ENCODE measurements at regions not wholly inside any gene's neighbourhood (a gene's known extent, or its start where the extent isn't known, plus 50 kb on each side); places are given as distances from the start of the nearest gene placed in this dataset.
A peak's percentile ranks its signal among the peaks of the same experiment; 100 is the strongest.
"Not testable (repeated sequence)": the region's sequence is repeated elsewhere in the genome, so short reads cannot be mapped to it uniquely, and the experiment has no call there.

DNA sequence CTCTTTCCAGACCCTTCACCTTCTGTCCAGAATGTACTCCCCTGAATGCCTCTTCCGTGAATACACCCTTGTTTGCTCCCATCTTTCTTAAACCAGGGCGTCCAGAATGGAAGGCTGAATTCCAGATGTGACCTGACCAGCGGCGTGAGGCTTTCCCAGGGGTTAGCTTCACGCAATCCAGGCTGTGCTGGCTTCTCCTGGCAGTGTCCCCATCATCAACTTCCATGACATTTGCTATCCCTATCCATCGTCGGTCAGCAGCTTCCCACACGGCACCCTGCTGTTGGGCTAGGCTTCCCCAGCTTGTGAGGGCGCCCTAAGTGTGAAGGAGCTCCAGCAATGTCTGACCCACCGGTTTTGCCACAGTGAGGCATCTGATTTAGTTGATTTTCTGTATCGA is 339.8 kb upstream of the TNRC6C start:
- DNase-seq (ENCODE audit: low read depth in 2 of 2), result no peak

- DNase-seq (ENCODE audit: low read depth in 2 of 2), result no peak
These were observed 339.2 kb upstream of the TNRC6C start for GRCh38 chr17:77619326-77619725.

DNA sequence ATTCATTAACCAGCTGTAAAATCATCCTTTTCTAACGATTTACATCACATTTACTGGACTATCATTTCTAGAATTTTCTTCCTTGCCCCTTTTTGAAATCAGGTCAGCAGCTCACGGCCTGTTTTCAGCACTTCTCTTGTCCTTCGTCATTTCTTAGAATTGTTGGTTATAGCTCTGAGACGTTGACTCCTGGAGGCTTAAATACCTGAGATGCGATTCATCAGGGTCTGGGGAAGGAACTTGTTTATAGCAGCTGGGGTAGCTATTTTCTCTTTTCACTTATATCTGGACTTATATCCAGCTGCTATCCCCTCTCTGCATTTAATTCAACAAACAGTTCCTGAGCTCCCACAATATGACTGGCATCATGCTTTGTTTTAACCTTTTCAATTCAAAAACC is 338.7 kb upstream of the TNRC6C start:
- peak in 1 of 2 experiments; percentile 32 for DNase-seq (ENCODE audit: low read depth in 2 of 2)

- DNase-seq (ENCODE audit: low read depth in 2 of 2), result no peak
These were observed 338.2 kb upstream of the TNRC6C start for GRCh38 chr17:77620282-77620681.

- DNase-seq (ENCODE audit: low read depth in 2 of 2), result not testable (repeated sequence)
These were observed 336.4 kb upstream of the TNRC6C start for GRCh38 chr17:77622084-77622483.

GRCh38 chr17:77622647-77623046 is 335.9 kb upstream of the TNRC6C start:
- DNase-seq (ENCODE audit: low read depth in 2 of 2), result no peak

DNA sequence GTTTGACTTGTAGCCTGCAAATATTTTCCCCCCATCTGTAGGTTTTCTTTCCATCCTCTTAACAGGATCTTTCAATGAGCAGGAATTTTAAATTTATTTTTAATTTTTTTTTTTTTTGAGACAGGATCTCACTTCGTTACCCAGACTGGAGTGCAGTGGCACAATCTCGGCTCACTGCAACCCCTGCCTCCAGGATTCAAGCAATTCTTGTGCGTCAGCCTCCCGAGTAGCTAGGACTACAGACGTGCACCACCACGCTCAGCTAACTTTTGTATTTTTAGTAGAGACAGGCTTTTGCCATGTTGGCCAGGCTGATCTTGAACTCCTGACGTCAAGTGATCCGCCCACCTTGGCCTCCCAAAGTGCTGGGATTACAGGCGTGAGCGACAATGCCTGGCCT is 335.2 kb upstream of the TNRC6C start:
- not testable (repeated sequence) for DNase-seq (ENCODE audit: low read depth in 2 of 2)

GRCh38 chr17:77628035-77628434 is 330.5 kb upstream of the TNRC6C start:
- DNase-seq (ENCODE audit: low read depth in 2 of 2), result no peak

DNA sequence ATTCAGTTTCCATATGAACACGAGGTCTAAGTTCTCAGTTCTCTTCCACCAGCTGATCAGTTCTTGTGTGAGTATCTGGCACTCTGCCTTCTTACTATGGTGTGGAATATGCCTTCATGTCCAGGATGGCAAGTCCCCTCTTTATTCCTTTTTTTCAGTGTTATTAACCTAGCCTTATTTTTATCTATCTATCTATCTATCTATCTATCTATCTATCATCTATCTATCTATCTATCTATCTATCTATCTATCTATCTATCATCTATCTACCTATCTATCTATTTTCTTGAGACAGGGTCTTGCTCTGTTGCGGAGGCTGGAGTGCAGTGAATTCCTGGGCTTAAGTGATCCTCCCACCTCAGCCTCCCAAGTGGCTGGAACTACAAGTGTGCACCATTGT is 329.2 kb upstream of the TNRC6C start:
- not testable (repeated sequence) for DNase-seq (ENCODE audit: low read depth in 2 of 2)

DNA sequence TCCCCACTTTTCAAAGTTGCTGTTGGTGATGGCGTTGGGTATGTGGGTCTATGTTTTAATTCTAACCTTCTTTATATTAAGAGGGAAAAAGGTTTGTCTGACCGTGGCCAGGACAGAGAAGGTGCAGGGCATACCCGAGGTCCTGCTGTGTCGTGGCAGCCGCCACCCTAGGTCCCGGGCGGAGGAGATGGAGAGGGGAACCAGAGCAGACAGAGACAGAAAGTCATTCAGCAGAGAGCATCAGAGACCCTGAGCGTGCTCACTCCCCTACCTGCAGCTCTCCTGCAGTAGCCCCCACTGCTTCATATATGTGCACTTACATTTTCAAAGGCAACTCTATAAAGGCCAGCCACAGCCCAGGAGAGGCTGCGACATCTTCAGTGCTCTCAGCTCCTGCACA is 327.2 kb upstream of the TNRC6C start:
- no peak for DNase-seq (ENCODE audit: low read depth in 2 of 2)

GRCh38 chr17:77632619-77633018 is 325.9 kb upstream of the TNRC6C start:
- DNase-seq (ENCODE audit: low read depth in 2 of 2), result no peak

- no peak for DNase-seq (ENCODE audit: low read depth in 2 of 2)
These were observed 323.8 kb upstream of the TNRC6C start for GRCh38 chr17:77634710-77635109.

DNA sequence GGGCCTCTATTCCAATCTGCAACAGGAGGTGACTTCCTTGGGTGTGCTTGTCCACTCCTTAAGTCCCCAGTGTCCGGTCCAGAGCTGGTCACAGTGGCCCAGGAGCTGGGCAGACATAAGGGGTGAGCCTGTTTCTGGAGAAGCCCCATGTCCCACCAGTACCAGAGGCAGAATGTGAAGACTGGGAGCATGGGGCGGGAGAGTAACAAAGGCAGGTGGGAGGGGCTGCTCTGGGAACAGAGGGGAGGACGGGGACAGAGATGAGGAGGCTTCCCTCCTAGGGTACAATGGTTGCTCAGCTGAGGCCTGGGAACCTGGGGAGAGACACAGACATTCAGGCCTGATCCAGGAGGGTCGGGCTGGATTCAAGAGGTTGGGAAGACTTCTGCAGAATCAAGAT is 323.3 kb upstream of the TNRC6C start:
- no peak for DNase-seq (ENCODE audit: low read depth in 2 of 2)

DNA sequence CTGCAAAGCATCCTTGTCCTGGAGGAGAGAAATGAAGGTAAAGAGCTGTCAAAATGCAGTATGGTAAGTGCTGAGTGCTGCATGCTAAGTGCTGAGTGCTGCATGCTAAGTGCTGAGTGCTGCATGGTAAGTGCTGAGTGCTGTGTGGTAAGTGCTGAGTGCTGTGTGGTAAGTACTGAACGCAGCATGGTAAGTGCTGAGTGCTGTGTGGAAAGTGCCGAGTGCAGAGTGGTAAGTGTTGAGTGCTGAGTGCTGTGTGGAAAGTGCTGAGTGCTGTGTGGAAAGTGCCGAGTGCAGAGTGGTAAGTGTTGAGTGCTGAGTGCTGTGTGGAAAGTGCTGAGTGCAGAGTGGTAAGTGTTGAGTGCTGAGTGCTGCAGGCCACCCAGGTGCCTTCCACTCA is 322.7 kb upstream of the TNRC6C start:
- DNase-seq (ENCODE audit: low read depth in 2 of 2), result not testable (repeated sequence)

DNA sequence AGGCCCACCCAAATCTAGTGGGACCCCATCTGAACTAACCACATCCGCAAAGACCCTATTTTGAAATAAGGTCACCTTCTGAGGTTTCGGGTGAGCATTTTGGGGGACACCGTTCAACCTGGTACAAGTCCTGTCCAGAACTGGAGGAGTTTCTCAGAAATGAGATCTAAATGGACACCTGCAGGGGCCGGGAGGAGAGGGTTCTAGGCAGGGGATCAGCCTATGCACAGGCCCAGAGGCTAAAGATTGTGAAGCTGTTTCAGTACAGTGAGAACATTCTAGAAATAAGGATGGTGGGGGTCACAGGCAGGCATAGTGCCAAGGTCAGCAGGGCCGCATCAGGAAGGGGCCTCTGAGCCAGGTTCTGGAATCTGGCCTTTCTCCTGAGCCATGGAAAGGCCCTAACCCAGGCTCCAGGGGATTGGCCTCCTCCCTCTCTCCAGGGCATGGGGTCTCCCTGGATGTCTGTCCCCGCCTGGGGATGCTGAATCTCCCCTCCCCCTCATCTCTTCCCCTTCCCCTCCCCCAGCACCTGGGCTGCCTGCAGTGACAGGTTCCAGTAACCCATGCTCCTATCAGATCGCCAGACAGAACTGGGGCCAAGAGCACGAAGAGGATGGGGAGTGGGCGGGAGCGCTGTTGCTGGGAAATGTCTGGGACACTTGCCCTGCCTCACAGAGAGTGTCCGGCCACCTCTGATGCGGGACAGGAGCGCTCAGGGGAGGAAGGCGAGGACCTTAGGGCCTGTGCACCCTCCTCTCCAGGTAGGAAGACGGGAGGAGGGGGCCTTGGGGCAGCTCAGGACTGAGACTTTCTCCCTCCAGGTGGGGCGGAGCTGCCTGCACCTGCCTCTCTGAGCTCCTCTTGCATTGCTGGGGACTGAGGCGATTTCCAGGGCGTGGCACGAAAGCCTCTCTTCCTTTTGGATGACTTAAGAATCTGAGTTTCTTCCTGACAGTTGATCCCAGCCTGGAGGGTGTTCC is 321.4 kb upstream of the TNRC6C start:
- no peak for DNase-seq (ENCODE audit: low read depth in 2 of 2)

DNA sequence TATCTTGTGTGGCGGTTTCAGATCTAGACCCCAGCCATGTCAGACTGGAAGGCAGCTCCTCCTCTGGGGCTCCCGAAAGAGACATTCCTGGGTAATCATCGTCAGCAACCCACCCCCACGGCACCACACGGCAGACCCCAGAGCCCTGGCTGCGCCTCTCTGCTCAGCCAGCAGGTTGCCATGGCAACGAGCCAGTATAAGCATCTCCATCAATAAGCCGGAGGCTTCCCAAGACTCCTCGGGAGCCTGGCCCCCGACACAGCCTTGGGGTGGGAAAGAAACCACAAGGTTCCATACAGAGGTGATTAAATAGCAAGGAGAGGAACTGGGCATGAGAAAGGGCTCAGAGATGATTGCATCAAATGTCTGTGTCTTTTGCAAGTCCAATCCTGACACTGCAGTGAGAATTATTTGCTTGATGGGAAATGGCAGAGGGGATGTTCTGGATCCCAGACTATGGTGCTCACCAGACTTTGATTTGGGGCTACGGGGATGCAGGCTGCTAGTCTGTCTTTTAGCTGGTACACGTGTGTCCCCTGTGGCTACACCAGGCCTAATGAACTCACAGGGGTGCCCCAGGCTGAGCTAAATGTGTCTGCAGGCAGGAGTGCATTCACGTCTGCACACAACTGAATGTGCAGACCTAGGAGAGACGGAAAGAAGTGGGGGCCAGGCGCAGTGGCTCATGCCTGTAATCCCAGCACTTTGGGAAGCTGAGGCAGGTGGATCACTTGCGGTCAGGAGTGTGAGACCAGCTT is 320.5 kb upstream of the TNRC6C start:
- DNase-seq (ENCODE audit: low read depth in 2 of 2), result no peak

DNA sequence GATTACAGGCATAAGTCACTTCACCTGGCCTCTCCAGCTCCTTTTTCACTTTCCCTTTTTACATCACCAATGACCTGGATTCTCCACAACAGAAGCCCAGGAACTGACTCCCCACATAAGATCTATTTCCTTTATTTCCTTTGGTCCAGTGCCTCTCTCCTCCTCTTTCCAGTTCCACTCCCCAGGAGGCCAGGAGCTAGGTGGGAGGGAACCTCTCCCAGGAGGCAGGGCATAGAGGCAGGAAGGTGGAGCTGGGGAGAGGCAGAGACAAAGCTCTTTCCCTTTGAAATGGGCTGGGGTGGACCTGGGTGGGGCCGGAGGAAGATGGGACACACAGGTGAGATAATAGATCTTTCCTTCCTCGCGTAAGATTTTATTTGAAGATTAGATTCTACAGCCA is 318.3 kb upstream of the TNRC6C start:
- DNase-seq (ENCODE audit: low read depth in 2 of 2), result no peak

DNA sequence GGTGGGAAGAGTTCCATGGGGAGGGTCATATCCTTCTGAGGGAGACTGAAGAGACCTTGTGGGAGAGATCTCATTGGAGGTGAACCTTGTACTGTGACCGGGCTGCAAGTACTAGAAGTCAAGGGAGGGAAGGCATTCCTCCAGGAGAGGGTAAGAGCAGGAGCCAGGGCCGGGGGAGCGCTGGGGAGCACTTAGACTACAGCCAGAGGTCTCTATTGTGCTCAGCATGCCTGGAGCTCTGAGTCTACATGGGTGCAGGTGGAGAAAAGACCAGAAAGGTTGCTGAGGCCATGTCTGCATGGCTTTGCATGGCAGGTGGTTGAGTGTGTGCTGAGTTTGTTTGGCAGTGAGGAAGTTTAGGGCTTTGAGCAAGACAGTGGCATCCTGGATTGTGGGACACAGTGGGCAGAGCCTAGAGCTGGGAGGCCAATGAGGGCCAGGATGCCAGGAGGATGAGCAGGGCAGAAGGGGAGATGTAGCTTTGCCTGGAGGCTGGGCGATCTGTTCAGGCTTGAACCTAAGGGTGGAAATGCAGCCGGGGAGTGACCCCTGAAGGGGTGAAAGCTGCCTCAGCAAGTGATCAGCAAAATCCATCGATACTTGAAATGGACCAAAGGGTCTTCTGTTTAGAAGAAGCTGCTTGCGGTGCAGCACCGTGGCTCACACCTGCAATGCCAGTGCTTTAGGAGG is 317.4 kb upstream of the TNRC6C start:
- no peak for DNase-seq (ENCODE audit: low read depth in 2 of 2)

- DNase-seq (ENCODE audit: low read depth in 2 of 2), result no peak
These were observed 316.8 kb upstream of the TNRC6C start for GRCh38 chr17:77641718-77642117.

DNA sequence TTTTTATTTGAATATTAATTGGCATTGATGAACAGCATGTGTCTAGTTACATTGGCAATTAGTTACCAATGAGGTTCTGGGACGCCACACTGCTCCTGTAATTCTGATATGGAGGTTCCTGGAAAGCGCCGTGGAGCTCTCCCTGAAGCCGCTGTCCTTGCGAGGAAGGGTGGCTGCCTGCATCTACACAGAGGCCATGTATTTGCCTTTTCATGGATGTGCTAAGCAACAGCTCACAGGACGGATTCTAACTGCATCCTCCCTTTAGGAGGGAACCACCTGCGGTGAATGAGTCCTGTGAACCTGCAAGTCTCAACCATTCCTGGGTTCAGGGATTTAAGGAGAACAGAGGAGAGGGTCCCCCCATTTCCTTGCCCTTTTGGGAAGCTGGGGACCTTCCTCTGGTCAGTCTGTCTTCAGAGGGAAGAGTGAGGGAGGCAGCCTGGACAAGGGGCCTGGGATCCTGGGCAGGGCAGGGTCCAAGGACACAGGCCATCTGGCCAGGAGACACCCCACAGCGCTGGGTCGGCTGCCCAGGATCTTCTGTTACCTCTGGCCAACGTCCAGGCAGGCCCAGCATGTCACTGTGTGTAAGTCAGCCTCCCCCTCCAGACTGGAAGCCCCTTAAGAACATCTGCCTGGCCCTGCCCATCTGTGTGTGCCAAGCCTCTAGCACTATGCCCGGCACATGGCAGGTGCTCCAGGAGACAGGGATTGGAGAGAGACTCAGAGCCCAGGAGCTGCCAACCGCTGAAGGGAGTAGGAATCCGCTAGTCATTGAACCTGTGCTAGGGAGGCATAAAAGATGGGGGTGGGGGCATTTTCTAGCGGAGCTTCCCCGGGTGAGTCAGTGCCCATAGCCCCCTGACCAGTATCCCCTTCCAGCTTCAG is 314.1 kb upstream of the TNRC6C start:
- no peak for DNase-seq (ENCODE audit: low read depth in 2 of 2)

Data from fibroblast of skin of left quadriceps (primary cell).